LNCAP (cell line): ENCODE measurements at regions not wholly inside any gene's neighbourhood (a gene's known extent, or its start where the extent isn't known, plus 50 kb on each side); places are given as distances from the start of the nearest gene placed in this dataset.

Experiments used
- CTCF ChIP-seq: fragments of 450-650 bp; IDR thresholded peaks from 2 replicates; pipeline ENCODE4 v1.5.1; 2017; ENCODE audit warnings: mild to moderate bottlenecking

GRCh38 chr6:28585335-28585734 lies 59.7 kb downstream of the GPX5 start:
- no peak for TF ChIP-seq CTCF

GRCh38 chr6:28586324-28586723 lies 60.6 kb downstream of the GPX5 start:
- no peak for TF ChIP-seq CTCF

- no peak for TF ChIP-seq CTCF
These were observed 61.5 kb downstream of the GPX5 start for GRCh38 chr6:28586962-28587745.

- TF ChIP-seq CTCF, result no peak
These were observed 62.0 kb downstream of the GPX5 start for GRCh38 chr6:28587746-28588075.

- no peak for TF ChIP-seq CTCF
These were observed 63.0 kb downstream of the GPX5 start for GRCh38 chr6:28588666-28589065.

GRCh38 chr6:28589234-28589956 lies 63.7 kb downstream of the GPX5 start:
- no peak for TF ChIP-seq CTCF

- no peak for TF ChIP-seq CTCF
These were observed 64.3 kb downstream of the GPX5 start for GRCh38 chr6:28589957-28590349.
